ENCODE measurements at regions not wholly inside any gene's neighbourhood (a gene's known extent, or its start where the extent isn't known, plus 50 kb on each side); places are given as distances from the start of the nearest gene placed in this dataset.

GRCh38 chr1:55824251-55824640 is 609.1 kb upstream of the USP24 start:
- TF ChIP-seq POLR2A (IDR thresholded peaks at IDR 0.05) (no peak), POLR2AphosphoS5 (IDR thresholded peaks at IDR 0.05) (no peak)
- TF ChIP-seq, protein P1, sequence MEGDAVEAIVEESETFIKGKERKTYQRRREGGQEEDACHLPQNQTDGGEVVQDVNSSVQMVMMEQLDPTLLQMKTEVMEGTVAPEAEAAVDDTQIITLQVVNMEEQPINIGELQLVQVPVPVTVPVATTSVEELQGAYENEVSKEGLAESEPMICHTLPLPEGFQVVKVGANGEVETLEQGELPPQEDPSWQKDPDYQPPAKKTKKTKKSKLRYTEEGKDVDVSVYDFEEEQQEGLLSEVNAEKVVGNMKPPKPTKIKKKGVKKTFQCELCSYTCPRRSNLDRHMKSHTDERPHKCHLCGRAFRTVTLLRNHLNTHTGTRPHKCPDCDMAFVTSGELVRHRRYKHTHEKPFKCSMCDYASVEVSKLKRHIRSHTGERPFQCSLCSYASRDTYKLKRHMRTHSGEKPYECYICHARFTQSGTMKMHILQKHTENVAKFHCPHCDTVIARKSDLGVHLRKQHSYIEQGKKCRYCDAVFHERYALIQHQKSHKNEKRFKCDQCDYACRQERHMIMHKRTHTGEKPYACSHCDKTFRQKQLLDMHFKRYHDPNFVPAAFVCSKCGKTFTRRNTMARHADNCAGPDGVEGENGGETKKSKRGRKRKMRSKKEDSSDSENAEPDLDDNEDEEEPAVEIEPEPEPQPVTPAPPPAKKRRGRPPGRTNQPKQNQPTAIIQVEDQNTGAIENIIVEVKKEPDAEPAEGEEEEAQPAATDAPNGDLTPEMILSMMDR (IDR thresholded peaks at IDR 0.05 in 8 of 11, conservative IDR thresholded peaks at IDR 0.05 in 3 of 11): no peak
